Muscle layer of duodenum (tissue), 2 donors: ENCODE measurements at regions not wholly inside any gene's neighbourhood (a gene's known extent, or its start where the extent isn't known, plus 50 kb on each side); places are given as distances from the start of the nearest gene placed in this dataset.

Experiments
- H3K27ac ChIP-seq: one replicate; pipeline ENCODE4 v1.7.0; 2013; ENCODE audit warnings: mild to moderate bottlenecking, low read length
- H3K27me3 ChIP-seq: one replicate; pipeline ENCODE4 v1.7.0; 2013; ENCODE audit warnings: low read depth, mild to moderate bottlenecking, control low read depth, low read length
- H3K36me3 ChIP-seq, 2 donors: one replicate each; pipeline ENCODE4 v1.7.0; 2013; ENCODE audit warnings: low read length in 2 of 2, control low read depth in 1 of 2, mild to moderate bottlenecking in 1 of 2; ENCODE audit not compliant: insufficient read depth in 2 of 2, control insufficient read depth in 1 of 2
- H3K4me1 ChIP-seq, 2 donors: one replicate each; pipeline ENCODE4 v1.7.0; 2013; ENCODE audit warnings: low read length in 2 of 2, mild to moderate bottlenecking in 2 of 2, control low read depth in 1 of 2, moderate library complexity in 1 of 2; ENCODE audit not compliant: insufficient read depth in 2 of 2, control insufficient read depth in 1 of 2
- H3K4me3 ChIP-seq, 2 donors: one replicate each; pipeline ENCODE4 v1.7.0; 2013; ENCODE audit warnings: low read length in 2 of 2, low read depth in 1 of 2, mild to moderate bottlenecking in 1 of 2
- H3K9me3 ChIP-seq, 2 donors: one replicate each; pipeline ENCODE4 v1.7.0; 2013; ENCODE audit warnings: low read length in 2 of 2, control low read depth in 1 of 2, mild to moderate bottlenecking in 1 of 2; ENCODE audit not compliant: control insufficient read depth in 1 of 2
- donor health status: healthy.

GRCh38 chr19:29096896-29097295 is 116.1 kb downstream of the UQCRFS1 start:
- no peaks in the 10 kb centered on the region for H3K27me3 ChIP-seq
- no peaks in the 10 kb centered on the region for H3K9me3 ChIP-seq
- peaks cover 0 to 4% of the 10 kb centered on the region in 2 donors for H3K4me1 ChIP-seq
- H3K36me3 ChIP-seq: no peaks in the 10 kb centered on the region
- no peak overlapping the region for H3K27ac ChIP-seq
- no peak overlapping the region for H3K4me3 ChIP-seq

- no peaks in the 10 kb centered on the region for H3K27me3 ChIP-seq
- H3K27ac ChIP-seq: no peak overlapping the region
- H3K4me1 ChIP-seq: no peaks in the 10 kb centered on the region
- H3K4me3 ChIP-seq: no peak overlapping the region
- H3K9me3 ChIP-seq: no peaks in the 10 kb centered on the region
- H3K36me3 ChIP-seq: no peaks in the 10 kb centered on the region
Observed at GRCh38 chr19:29093553-29093908, 119.4 kb downstream of the UQCRFS1 start.

- Histone ChIP-seq H3K4me1 (no peaks in the 10 kb centered on the region), H3K36me3 (no peaks in the 10 kb centered on the region), H3K27ac (no peak overlapping the region), H3K9me3 (no peaks in the 10 kb centered on the region), H3K4me3 (no peak overlapping the region), H3K27me3 (no peaks in the 10 kb centered on the region)
Observed at GRCh38 chr19:29092712-29093552, 120.0 kb downstream of the UQCRFS1 start.

- Histone ChIP-seq H3K4me1 (no peaks in the 10 kb centered on the region), H3K27me3 (no peaks in the 10 kb centered on the region), H3K36me3 (no peaks in the 10 kb centered on the region), H3K27ac (no peak overlapping the region), H3K9me3 (no peaks in the 10 kb centered on the region), H3K4me3 (no peak overlapping the region)
Observed at GRCh38 chr19:29090783-29091526, 122.0 kb downstream of the UQCRFS1 start.

GRCh38 chr19:29089315-29089870 is 123.6 kb downstream of the UQCRFS1 start:
- H3K4me1 ChIP-seq: no peaks in the 10 kb centered on the region
- no peaks in the 10 kb centered on the region for H3K9me3 ChIP-seq
- no peak overlapping the region for H3K27ac ChIP-seq
- H3K4me3 ChIP-seq: no peak overlapping the region
- H3K27me3 ChIP-seq: no peaks in the 10 kb centered on the region
- H3K36me3 ChIP-seq: no peaks in the 10 kb centered on the region

GRCh38 chr19:29088761-29089160 is 124.2 kb downstream of the UQCRFS1 start:
- H3K4me3 ChIP-seq: no peak overlapping the region
- no peak overlapping the region for H3K27ac ChIP-seq
- H3K9me3 ChIP-seq: no peaks in the 10 kb centered on the region
- H3K27me3 ChIP-seq: no peaks in the 10 kb centered on the region
- no peaks in the 10 kb centered on the region for H3K36me3 ChIP-seq
- H3K4me1 ChIP-seq: no peaks in the 10 kb centered on the region

GRCh38 chr19:29086646-29087045 is 126.3 kb downstream of the UQCRFS1 start:
- Histone ChIP-seq H3K36me3 (no peaks in the 10 kb centered on the region), H3K4me1 (no peaks in the 10 kb centered on the region), H3K27me3 (no peaks in the 10 kb centered on the region), H3K4me3 (no peak overlapping the region), H3K9me3 (no peaks in the 10 kb centered on the region), H3K27ac (no peak overlapping the region)

- no peaks in the 10 kb centered on the region for H3K27me3 ChIP-seq
- no peak overlapping the region for H3K4me3 ChIP-seq
- H3K4me1 ChIP-seq: no peaks in the 10 kb centered on the region
- H3K9me3 ChIP-seq: no peaks in the 10 kb centered on the region
- H3K36me3 ChIP-seq: no peaks in the 10 kb centered on the region
- H3K27ac ChIP-seq: no peak overlapping the region
Observed at GRCh38 chr19:29086182-29086581, 126.8 kb downstream of the UQCRFS1 start.

GRCh38 chr19:29085630-29086029 is 127.3 kb downstream of the UQCRFS1 start:
- Histone ChIP-seq H3K27ac (no peak overlapping the region), H3K9me3 (no peaks in the 10 kb centered on the region), H3K4me1 (no peaks in the 10 kb centered on the region), H3K36me3 (no peaks in the 10 kb centered on the region), H3K27me3 (no peaks in the 10 kb centered on the region), H3K4me3 (no peak overlapping the region)

GRCh38 chr19:29085206-29085605 is 127.7 kb downstream of the UQCRFS1 start:
- Histone ChIP-seq H3K27me3 (no peaks in the 10 kb centered on the region), H3K9me3 (no peaks in the 10 kb centered on the region), H3K4me3 (no peak overlapping the region), H3K27ac (no peak overlapping the region), H3K4me1 (no peaks in the 10 kb centered on the region), H3K36me3 (no peaks in the 10 kb centered on the region)

- Histone ChIP-seq H3K4me3 (no peak overlapping the region), H3K27ac (no peak overlapping the region), H3K27me3 (no peaks in the 10 kb centered on the region), H3K4me1 (no peaks in the 10 kb centered on the region), H3K36me3 (no peaks in the 10 kb centered on the region), H3K9me3 (no peaks in the 10 kb centered on the region)
Observed at GRCh38 chr19:29084266-29084665, 128.7 kb downstream of the UQCRFS1 start.
